DMS 273 treated with DMSO at 0.1 percent for 48 hours (cell line): ENCODE measurements at regions not wholly inside any gene's neighbourhood (a gene's known extent, or its start where the extent isn't known, plus 50 kb on each side); places are given as distances from the start of the nearest gene placed in this dataset.
"Not testable (repeated sequence)": the region's sequence is repeated elsewhere in the genome, so short reads cannot be mapped to it uniquely, and the experiment has no call there.

Experiments
- DNase-seq: peaks from one replicate; lab custom pipeline; 2025; lab: John Stamatoyannopoulos, UW

DNA sequence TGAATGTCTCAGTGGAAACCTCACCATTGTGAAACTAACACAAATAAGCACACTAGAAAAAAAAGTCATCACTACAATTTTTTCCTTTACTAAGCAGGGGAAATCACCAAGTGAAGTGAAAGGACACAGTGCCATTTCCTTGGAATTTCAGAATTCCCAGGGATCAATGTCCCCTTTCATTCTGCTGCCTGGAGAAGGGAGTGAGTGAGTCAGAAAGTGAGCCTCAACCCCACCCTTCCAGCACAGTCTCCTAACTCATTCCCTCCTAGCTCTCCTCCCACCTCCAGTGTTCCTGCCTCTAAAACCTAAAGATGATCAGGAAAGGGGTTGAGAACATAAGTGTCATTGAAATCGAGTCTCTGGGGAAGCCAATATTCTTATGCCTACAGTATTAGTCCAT is 608.5 kb downstream of the RNF144A start:
- no peak for DNase-seq

DNA sequence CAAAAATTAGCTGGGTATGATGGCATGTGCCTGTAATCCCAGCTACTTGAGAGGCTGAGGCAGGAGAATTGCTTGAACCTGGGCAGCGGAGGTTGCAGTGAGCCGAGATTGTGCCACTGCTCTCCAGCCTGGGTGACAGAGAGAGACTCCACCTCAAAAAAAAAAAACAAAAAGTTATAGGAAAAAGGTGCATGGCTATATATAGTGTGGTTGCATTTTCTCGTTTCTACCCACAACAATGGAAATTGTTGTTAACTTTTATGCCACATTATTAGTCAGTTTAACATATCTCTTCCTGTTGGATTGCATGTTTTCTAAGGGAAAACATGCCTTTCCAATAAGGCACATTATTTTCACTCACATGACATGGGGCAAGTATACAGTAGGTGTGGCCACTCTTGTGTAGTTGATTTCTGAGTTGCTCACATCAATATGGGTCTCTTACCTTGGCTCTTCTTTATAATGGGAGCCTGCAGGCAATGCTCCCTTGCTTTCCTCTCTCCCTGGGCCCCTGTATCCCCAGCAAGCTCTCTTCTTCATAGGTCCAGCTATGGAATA is 610.0 kb downstream of the RNF144A start:
- no peak for DNase-seq

DNA sequence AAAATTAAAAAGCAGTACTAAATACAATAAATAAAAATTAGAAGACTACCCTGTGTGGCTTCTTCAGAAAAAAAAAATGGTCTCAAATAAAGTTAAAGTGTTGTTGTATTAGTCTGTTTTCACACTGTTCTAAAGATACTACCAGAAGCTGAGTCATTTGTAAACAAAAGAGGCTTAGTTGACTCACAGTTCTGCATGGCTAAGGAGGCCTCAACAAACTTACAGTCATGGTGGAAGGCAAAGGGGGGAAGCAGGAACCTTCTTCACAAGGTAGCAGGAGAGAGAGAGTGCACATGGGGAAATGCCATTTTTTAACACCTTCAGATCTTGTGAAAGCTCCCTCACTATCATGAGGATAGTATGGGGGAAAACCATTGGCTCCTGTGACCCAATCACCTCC is 612.8 kb downstream of the RNF144A start:
- no peak for DNase-seq

DNA sequence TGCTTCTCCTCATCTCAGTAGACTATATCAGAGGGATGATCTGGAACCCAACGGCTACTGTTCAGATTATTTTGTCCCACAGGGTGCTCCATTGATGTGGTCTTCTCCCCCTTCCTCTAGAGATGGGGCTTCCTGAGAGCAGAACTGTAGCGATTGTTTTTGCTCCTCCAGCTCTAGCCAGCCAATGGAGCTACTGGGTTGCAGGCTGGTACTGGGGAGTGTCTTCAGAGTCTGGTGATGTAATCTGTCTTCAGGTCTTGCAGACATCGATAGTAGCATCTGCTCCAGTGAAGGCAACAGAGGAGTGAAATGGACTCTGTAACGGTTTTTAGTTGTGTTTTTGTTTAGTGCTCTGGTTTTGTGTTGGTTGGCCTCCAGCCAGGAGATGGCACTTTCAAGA is 621.9 kb downstream of the RNF144A start:
- no peak for DNase-seq

DNA sequence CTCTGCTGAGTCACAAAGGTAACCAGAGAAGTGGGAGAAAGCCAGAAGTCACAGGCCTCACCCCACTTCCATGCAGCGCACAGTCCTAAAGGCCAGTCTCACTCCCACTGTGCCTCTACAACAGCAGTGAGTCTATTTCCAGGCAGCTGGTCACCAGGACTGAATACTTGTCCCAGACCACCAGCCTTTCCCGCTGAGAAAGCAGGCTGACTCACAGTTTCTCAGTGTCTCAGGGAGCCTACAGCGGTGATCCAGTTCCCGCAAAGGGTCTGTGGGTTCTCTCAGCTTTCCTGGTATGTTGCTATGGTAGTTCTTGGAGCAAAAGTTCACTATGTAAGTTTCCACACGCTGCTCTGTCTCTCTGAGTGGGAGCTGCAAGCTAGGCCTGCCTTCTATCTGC is 622.5 kb downstream of the RNF144A start:
- DNase-seq = no peak

DNA sequence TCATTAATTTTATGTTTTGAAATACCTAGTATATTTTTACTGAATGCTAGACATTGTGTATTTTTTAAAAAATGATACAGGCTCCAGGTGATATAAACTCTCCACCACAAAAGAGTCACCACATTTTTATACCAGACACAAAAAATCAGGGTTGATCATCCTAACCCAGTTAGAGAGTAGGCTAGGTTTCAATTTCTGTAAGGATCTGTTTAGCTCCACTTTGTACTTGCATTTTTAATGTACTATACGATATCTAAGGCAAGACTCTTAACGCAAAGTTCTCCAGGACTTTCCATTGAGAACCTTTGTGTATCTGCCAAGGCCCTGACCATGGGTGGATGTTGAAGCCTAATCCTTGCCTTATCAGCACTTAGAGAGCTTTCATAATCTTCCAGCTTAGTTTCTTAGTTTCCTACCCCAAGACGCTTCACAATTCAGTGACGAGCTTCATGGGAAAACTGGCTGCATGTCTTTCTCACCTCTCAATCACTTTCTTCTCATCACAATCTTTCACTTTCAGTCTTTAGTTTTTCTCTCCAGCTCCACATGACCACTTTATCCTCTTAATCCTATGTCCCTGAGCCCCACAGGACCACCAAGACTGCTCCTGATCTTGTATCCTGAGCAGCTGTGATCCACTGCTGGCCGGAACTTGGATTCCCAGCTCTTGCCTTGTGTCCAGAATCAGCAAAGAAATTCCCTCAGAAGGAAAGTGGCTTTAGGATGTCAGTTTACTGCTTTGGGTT is 635.8 kb downstream of the RNF144A start:
- no peak for DNase-seq

DNA sequence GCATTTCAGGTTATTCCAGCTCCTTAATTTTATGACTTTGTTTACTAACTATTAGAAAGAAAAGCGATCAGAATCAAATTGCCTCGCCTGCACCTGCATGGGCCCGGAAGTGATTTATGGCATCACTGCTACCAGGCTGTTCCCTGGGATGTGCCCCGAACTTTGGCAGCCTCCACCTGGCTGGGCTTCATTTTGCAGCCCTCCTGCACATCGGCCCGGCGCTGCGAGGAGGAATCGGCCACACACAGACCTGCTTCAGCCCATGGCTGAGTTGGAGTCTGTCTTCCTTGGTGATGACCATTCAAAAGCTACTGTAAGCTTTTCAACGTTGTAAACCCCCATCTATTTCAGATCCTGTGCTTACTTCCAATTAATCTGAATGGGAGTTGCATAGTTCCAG is 638.0 kb downstream of the RNF144A start:
- no peak for DNase-seq

DNA sequence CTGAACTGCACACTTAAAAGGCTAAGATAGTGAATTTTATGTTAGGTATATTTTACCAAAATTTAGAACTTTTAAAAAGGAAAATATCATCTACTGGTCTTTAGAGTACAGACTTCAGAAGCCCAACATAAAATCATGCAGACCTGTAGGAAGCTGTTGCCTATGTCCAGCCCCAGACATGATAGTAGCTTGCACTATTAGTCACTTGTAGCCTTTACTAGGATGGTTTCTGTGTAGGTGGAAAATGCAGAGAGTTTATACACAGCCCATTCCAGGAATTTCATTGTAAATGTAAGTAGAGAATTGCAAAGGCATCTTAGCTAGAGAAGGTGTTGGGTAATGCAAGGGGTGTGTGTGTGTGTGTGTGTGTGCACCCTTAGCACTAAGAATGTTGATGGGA is 640.2 kb downstream of the RNF144A start:
- no peak for DNase-seq

DNA sequence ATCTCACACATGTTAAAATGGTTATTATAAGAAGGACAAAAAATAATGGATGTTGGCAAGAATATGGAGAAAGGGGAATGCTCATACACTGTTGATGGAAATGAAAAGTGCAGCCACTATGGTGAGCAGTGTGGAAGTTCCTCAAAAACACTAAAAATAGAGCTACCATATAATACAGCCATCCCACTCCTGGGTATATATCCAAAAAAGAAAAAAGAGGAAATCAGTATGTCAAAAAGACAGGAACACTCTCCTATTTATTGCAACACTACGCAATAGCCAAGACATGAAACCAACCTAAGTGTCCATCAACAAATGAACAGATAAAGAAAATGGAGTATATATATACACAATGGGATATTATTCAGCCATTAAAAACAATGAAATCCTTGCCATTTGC is 642.6 kb downstream of the RNF144A start:
- DNase-seq = no peak

DNA sequence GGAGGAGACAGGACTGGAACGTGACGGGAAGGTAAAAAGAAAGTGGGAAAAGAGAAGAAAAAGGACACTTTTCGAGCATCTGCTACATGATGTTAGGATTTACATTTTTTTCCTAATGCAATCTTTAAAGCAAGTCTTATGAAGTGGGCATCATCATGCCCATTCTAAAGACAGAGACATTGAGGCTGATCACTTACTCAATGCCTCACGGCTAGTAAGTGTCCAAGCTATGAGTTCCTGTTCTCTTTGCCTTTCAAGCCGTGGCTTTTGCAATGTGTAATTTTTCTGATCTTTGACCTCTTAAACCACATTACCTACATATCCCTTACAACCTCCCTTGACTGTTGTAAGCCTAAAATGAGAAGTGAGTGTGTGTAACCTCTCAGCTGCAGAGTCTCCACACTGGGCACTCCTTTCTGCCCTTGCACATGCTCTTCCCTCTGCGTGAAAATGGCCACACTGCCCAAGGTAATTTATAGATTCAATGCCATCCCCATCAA is 649.2 kb downstream of the RNF144A start:
- no peak for DNase-seq

DNA sequence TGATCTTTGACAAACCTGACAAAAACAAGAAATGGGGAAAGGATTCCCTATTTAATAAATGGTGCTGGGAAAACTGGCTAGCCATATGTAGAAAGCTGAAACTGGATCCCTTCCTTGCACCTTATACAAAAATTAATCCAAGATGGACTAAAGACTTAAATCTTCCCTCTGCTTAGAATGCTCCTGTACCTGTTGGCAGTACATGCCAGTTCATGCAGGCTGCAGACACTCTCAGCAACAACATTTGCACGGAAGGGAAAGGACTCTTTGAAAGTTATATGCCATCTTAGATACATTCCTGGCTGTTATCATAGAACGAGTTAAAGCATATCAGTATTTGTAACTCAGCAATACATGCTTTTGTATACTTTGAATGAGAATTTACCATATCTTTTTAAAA is 649.9 kb downstream of the RNF144A start:
- not testable (repeated sequence) for DNase-seq

DNA sequence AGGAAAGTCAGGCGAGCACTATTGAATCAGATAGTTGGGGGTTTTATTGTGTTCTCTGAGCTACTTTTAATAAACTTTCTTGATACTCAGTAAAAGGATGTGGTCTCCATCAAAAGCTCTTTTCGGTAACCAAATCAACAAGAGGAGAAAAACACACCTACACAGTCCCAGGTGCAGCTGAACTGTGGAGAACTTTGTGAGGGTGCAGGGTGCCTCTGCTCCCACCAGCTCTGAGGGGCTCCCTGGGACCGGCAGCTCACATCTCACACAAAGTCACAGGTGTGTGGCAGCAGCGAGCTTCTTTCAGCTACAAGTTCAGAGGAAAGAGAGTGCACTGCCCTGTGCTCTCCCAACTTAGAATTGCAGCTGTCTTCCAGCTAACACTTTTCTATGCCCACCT is 650.4 kb downstream of the RNF144A start:
- no peak for DNase-seq

DNA sequence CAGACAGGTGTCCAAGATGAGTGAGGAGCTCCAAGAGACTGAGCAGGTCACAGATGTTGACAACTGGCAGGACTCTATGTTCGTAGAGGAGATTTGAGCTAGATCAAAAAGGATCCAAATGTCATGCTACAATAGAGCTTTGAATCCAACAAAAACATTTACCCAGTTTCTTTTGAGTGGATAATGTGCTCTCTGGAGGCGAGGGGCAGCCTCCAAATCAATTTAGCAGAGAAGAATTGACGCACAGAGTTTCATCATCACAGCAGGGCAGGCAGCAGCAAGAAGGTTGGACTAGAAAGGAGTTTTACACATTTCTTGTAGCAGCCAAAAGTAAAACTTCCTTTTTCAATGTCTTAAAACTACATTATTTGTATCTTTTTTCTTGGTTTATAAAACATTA is 653.0 kb downstream of the RNF144A start:
- no peak for DNase-seq

DNA sequence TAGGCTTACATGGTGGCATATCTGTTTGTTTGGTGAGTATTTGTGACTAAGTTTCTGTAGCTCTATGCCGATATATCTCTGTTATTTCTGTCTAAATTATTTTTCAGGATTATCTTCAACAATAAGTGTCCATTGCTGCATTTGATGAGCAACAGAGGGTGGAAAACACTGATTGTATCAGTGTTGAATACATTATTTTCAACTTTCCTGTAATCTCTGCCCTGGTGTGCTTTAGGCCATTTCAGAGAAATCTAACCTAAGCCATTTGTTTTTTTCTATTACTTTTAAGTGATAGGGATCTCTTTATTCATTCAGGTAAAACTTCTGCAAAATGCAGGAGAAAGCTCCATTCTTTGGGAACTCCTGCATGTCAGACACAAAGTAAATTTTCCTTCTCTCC is 654.5 kb downstream of the RNF144A start:
- no peak for DNase-seq

DNA sequence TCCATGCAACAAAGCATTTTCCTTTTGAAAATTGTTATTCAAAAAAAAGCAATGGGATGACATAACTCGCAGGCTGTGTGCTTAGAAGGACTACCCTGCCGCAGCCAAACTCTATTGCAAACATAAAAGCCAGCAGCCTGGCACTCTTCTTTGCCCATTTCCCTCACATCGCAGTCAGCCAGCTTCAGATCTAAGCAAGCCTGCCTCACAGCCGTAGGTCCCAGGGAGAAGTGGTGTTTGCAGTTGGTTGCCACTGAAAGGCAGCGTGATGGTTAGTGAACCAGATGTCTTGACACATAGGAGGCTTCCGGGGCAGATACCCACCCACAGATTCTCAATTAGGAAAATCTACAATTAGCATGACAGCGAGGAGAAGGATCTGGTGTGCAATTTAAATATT is 655.2 kb downstream of the RNF144A start:
- DNase-seq = no peak

DNA sequence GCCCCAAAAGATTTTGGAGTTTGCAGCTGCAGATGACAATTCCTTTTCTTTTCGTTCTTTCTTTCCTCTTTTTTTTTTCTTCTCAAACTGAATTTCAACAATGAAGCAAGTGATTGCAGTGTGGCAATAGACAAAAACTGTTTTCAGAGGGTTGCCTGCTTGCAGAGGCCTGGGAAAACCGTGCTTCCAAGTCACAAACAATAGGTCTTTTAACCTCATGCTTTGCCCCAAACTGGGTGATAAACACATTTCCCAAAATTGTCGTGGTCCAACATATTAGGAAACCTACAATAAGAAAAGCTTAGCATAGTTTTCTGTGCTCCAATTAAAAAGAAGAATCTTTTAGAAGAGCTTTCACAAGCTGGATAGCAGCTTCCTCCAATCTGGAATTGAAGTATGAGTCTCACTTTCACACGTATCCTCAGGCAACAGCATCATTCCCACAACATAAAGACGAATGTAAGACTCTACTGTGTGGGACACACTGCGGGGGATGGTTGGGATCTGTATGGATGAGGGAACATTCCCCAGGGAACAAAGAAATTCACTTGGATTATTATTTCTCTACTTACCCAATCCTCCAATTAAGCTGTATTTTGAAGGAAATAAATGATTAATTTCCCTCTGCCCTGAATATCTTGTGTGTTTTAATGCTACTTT is 656.1 kb downstream of the RNF144A start:
- DNase-seq = no peak

DNA sequence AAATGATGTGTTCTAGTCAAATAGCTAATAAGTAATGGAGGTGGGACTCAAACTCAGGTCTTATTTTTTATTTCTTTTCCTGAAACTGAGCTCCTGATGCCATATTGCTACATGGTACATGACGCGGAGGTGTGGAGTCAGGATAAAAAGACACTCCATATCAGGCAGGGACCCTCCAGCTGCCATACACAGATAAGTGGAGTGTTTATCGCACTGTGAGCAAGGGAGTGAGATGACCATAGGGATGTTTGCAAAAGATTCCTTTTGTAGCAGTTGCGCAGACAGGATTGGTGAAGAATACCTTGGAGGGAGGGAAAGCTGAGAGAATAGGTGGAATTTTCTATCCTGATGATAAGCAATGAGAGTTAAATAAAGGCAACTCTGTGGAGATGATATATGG is 657.2 kb downstream of the RNF144A start:
- no peak for DNase-seq

DNA sequence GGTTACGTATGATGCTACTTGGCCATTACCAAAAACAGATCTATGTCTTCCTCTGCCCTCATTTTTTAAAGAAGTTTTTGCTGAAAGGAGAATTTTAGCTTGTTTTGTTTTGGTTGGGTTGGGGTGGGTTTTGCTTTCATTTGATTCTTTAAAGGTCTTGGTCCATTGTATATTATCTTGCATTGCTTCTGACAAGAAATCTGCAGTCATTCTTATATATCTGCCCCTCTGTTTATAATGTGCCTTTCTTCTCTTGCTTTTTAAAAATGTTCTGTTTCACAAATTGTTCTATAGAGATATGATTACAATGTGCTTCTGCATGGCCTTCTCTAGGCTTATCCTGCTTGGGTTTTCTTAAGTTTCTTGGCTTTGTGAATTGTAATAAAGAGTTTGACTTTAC is 660.6 kb downstream of the RNF144A start:
- DNase-seq = no peak

DNA sequence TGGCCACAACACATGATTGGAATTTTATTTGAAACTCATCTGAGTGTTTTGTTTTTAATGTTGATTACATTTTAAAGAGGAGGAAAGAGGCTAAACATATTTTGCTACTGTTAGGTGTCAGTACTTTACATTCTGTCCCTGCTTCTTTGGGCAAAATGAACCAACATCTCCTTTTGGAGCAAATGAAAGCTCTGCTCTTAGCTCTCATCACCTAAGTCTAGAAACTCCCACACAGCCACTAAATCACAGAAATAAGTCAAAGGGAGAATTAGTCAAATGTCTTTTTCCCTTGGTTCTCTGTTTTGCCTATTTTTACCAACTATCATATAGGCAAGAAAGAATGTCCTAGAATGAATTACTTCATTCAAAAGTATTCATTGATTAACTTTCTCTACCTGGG is 666.8 kb downstream of the RNF144A start:
- no peak for DNase-seq

DNA sequence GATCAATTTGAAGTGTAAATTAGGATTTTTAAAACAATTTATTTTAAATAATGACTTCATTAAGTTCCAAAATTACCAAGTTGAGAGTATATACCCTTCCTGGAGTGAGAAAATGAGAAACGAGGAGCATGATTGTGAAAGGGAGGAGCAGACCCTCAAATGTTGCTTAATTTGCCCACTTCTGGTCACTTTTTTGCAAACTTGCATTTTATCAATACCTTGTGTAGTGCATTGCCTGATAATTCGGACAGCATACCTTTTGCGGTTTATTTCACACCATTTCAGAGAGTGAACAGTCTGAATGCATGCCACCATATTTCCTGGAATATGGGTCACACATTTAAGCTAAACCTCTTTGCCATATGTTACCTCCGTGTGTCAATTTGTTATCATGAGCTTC is 669.7 kb downstream of the RNF144A start:
- DNase-seq = no peak

DNA sequence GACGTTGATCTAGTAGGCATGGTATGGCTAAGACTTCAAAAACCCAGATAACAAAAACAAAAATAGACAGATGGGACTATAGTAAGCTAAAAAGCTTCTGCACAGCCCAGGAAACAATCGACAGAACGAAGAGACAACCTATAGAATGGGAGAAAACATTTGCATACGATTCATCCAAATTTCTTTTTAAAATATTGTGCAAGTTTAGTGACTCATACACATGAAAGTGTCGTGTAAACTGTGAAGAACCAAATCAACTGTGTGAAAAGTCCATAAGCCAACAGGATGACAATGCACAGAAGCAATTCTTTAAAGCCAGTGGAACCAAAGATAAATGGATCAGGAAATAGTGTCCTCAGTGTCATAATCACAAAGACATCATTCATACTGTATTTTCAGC is 671.1 kb downstream of the RNF144A start:
- no peak for DNase-seq

DNA sequence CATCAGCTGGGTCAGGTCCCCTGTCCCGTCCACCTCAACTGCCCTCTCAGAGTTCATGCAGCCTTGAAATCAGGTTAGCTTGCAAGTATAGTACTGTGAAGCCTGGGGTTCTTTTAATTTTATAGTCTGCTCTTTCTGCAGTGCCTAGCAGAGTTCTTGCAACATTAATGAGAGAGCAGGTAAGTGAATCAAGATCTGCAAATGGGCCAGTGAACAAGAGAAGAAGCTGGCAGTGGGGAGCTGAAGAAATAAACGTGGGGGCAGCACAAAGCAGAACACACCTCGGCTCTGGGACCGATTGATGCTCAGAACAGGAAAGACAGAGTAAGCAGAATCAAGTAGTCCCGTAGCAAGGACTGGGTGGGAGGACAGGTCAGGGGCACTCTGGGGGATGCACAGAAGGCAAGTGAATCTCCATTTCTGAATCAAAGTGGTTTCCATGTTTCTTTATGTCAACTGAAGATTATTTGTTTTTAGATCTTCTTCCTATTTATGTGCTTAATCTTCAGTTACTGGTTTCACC is 675.5 kb downstream of the RNF144A start:
- DNase-seq = no peak

DNA sequence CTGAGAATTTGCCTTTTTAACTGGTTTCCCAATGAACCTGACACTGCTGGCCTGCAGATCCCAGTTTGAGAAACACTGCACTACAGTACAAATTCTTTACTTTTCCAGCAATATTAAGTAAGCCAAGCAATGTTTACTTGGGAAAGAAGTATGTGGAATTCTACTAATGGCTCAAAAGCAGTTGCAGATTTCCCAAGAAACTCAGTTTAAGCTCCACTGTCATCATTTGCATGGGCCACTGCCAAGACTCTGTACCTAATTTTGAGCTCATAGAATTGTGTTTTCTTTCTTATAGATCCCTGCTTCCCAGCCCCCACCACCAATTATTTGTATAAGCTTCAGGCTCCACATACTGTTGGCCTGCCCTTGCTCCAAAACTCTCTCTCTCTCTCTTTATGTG is 676.1 kb downstream of the RNF144A start:
- DNase-seq = no peak
